HG03095 (cell line): ENCODE measurements at regions not wholly inside any gene's neighbourhood (a gene's known extent, or its start where the extent isn't known, plus 50 kb on each side); places are given as distances from the start of the nearest gene placed in this dataset.

Source experiments
- ATAC-seq: cut with Tn5 transposase; IDR thresholded peaks from one replicate; pipeline ENCODE4 v1.9.1; 2021; ENCODE audit warnings: moderate library complexity; ENCODE audit not compliant: unreplicated experiment

DNA sequence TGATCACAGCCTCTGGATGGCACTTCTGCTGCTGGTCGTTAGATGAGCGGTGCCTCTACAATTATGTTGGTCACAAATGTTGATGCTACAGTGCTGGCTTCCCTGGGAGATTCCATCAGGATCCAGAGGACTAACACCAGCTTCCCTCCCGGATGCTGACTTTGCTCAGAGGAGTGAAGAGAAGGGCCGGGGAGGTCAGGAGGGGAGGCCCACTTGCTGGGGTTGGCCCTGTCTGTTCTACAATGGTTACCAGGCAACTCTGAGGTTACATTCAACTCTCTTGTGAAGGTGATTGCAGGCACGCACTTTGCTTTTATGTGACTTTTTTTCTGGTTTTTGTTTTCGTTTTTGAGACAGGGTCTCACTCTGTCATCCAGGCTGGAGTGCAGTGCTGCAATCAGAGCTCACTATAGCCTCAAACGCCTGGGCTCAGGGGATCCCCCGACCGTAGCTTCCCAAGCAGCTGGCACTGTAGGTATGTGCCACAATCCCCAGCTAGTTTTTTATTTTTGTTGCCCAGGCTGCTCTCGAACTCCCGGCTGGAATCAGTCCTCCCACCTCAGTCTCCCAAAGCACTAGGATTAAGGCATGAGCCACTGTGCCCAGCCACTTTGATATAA lies 112.5 kb downstream of the ADSS2 start:
- no peak for ATAC-seq

GRCh38 chr1:244339776-244340175 lies 111.9 kb downstream of the ADSS2 start:
- no peak for ATAC-seq

DNA sequence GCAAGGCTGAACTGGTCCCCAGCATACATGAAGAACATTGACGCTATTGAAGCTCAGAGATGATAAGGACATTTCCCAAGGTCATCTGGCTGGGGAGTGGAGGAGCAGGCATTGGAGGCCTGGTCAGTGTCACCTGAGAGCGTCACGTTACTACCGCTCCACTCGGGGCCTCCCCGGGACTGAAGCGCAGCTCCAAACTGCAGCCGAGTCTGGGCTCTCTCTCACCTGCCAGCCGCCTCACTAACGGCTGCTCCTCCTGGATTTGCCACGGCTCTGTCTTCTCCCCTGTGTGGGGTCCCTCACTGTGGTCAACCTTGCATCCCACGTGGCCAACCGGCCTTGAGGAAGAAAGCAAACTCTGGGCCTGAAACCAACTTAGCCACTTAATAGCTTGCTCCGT lies 111.3 kb downstream of the ADSS2 start:
- no peak for ATAC-seq

DNA sequence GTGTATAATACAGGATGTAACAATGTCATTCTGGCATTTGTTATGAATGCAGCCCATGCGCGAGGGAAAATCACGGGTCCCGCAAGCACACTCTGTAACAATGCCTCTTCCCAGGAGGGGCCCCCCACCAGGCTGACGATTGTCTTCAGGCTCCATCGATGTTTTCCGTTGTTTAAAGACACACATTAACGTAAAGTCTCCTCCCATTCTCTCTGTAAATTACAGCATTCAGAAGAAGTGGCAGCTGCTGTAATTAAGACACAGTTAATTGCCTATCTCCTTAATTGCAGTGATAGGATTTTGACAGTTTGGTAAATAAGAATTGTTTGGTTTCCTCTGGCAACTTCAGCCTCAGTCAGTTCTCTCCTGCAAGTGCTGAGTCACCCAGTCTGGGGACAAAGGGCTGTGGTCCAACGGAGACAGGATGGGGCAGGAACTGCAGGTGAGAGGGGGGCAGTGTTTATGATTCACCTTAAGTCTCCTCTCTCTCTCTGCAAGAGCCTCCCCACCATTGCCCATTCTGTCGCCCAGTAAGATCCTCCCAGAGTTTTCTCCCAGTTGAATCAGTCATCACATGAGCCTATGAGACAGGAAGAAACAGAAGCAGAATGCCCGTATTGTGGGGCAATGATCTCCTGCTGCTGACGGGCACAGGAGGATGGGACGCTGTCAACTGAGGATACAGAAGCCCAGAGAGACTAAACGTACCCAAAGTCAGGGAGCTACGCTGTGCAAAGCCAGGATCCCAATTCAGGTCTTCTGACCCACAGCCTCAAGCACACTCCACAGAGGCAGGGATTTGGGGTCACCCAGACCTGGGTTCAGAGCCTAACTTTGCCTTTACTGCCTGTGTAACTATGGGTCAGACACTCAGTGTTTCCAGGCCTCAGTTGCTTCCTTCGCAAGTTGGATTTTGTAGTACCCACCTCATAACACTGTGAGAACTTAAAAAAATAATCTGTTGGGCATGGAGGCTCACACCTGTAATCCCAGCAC lies 110.0 kb downstream of the ADSS2 start:
- no peak for ATAC-seq

DNA sequence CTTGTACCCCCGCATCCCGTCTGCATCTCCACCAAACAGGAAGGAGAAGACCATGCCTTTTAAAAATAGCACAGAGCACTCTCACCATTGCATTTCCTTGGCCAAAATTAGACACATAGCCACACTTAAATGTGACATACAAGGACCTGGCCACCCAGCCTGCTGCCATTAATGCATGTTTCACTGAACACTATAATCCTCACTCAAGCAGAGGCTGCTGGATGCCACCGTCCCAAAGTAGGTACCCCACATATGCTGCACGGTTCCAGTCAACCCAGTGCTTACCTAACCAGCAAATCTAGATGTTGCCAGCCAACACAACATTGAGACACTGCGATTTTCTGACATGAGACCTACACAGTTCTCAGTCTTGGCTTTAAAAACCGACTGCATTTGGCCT lies 107.7 kb downstream of the ADSS2 start:
- ATAC-seq: no peak

- no peak for ATAC-seq
Observed at GRCh38 chr1:244346972-244347618, 104.6 kb downstream of the ADSS2 start.

DNA sequence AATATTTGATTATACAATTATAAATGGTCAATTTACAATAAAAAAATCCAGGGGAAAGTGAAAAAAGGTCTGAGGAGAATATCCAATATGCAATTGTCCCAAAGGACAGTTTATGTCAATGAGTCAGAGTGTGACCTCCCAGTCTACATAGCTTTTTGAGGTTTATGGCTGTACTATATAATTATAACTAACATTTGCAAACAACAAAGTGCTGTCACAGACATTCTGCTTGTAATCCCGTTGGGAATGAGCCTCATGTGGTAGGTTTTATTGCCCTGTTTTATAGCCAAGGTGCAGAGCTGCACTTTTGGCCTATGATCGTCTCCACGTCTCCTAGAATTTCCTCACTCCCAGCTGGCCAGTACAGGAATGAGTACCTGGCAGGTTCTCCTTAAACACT lies 103.8 kb downstream of the ADSS2 start:
- ATAC-seq: no peak

DNA sequence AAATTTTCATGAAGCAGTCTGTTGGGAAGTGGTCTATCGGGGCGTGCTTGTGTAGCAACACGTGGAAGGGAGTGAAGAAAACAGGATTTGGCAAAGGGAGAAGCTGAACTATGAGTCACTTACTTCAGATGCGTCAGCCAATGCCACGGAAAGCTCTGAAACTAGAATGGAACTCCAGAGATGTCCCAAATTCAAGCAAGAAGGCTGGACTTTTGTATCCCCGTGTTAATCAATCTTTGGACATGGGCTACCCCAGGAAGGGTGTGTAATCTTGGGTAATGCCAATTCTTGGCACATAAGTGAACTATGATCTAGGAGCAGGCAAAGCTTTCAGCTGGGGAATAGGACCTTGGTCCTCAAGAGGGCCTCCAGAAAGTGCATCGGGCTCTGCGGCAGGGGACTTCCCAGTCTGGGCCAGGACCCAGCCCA lies 102.6 kb downstream of the ADSS2 start:
- no peak for ATAC-seq

DNA sequence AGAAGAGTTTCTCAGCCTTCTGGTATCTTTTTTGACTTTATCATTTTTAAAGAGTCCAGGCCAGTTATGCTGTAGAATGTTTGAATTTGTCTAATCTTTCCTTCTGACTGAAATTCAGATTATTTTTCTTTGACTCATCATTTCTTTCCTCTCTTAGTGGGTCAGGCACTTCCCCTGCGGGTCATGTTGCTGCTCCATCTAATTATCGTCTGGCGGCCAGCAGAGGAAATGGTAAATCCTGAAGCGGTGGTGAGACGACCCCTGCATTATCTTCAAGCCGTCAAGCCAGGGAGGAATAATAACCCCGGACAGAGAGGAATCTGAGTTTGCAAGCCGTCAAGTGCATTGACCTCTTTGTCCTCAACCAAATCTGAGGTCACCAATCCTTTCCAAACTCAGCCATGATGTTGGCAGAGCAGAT lies 102.1 kb downstream of the ADSS2 start:
- no peak for ATAC-seq

DNA sequence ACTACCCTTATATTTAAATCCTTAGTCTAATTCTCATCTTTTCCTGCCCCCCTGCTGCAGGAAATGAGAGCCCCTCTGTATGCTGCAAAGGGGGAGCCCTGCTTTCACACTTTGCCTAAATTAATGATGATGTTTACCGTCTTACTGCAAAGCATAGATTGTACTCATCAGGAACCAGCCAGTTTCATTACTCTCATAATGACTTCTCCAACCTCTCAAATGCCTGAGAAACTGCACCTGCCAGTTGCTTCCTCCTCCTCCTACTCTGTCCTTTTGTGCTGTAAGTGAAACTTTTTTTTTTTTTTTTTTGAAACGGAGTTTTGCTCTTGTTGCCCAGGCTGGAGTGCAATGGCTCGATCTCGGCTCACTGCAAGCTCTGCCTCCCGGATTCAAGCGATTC lies 101.7 kb downstream of the ADSS2 start:
- ATAC-seq: peak; percentile 86

DNA sequence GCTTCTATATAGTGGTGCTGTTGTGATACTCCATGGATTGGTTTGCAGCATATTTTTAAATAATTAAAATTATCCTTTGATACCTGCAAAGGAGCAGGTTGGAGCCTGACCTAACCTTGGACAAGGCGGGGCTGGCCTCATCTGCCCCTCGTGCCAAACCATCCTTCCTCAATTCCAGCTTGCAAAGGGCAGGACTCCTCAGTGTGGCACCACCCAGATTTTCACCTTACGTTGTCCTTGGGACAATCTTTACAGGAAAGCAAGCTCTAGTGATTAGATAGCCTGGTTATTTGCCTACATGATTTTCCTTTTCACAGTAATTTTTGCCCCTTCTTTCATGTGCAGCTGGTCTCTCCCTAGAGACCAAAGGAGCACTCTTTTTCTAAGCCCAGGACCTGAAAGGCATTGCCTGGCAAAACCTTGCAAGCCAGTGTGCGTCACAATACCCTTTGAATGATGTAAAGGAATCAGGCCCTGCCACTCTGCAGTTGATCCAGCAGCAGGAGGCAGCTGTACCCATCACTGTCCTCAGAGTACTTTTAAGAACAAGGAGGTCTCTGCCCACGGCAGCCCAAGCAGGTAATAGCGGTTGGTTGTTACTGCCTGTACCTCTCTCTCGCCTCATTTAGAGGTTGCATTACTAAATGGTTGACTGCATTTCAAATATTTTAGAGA lies 99.4 kb downstream of the ADSS2 start:
- ATAC-seq: no peak

- peak; percentile 46 for ATAC-seq
Observed at GRCh38 chr1:244353551-244354091, 98.1 kb downstream of the ADSS2 start.

- no peak for ATAC-seq
Observed at GRCh38 chr1:244354810-244355278, 96.9 kb downstream of the ADSS2 start.

DNA sequence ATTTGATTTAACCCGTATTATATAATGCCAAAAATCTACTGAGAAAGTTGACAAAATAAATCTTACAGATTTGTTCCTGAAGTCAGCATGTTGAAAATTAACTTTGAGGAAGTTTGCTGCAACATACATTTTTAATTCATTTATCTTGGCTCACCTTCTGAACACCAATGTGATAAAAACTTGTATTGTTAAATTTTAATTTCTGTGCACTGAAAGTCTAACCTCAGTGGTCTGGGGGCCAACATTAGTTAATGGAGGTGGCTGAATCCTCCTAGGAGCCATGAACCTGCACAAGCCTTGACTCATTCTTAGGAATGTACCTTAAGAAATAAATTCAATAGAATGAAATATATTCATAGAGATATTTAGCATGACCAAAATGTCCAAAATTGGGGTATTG lies 95.3 kb downstream of the ADSS2 start:
- ATAC-seq: no peak
